HepG2 (cell line): ENCODE measurements at regions not wholly inside any gene's neighbourhood (a gene's known extent, or its start where the extent isn't known, plus 50 kb on each side); places are given as distances from the start of the nearest gene placed in this dataset.

Experiments used
- ADNP ChIP-seq: sonication (generic); formaldehyde crosslinking; IDR thresholded peaks from 2 replicates; pipeline ENCODE4 v1.4.0; 2020; ENCODE audit warnings: missing genetic modification reagents
- CBX2 ChIP-seq, 2 experiments: fragments of 200-600 bp in 1 of 2; sonication (generic); formaldehyde crosslinking in 1 of 2; IDR thresholded peaks; 2 replicates each; pipeline versions ENCODE4 v1.7.0 to v1.8.1; 2018 to 2022; ENCODE audit warnings: low read depth in 2 of 2, low read length in 1 of 2, mild to moderate bottlenecking in 1 of 2, missing genetic modification reagents in 1 of 2
- ELK4 ChIP-seq: sonication (generic); formaldehyde crosslinking; IDR thresholded peaks from 2 replicates; pipeline ENCODE4 v1.9.0; 2021; ENCODE audit warnings: missing genetic modification reagents, borderline replicate concordance
- FUBP1 ChIP-seq: sonication (generic); formaldehyde crosslinking; IDR thresholded peaks from 2 replicates; pipeline ENCODE4 v1.5.1; 2020; ENCODE audit warnings: missing genetic modification reagents, mild to moderate bottlenecking, borderline replicate concordance
- GTF2F1 ChIP-seq: fragments of 150-350 bp; IDR thresholded peaks from 2 replicates; pipeline ENCODE4 v1.6.1; 2014; ENCODE audit warnings: low read length
- KDM2A ChIP-seq: sonication (generic); formaldehyde crosslinking; IDR thresholded peaks from 2 replicates; pipeline ENCODE4 v1.4.0; 2020; ENCODE audit warnings: low read depth, missing genetic modification reagents, borderline replicate concordance
- KDM5A ChIP-seq: fragments of 200-600 bp; sonication (generic); IDR thresholded peaks from 2 replicates; pipeline ENCODE4 v1.7.0; 2018; ENCODE audit warnings: antibody characterized with exemption, mild to moderate bottlenecking, low read length, borderline replicate concordance
- MBNL3 ChIP-seq: fragments of 250-450 bp; sonication (Bioruptor Pico); conservative IDR thresholded peaks from 2 replicates; pipeline ENCODE4 v1.8.0; 2022; ENCODE audit warnings: mild to moderate bottlenecking, inconsistent platforms
- NR2F6 ChIP-seq, 2 experiments: IDR thresholded peaks; 2 replicates each; pipeline ENCODE4 v1.6.1; 2016; ENCODE audit warnings: antibody characterized with exemption in 1 of 2, mild to moderate bottlenecking in 1 of 2
- POGK ChIP-seq: sonication (generic); formaldehyde crosslinking; conservative IDR thresholded peaks from 2 replicates; pipeline ENCODE4 v1.8.0; 2022; ENCODE audit warnings: mild to moderate bottlenecking, moderate library complexity, missing genetic modification reagents
- THYN1 ChIP-seq: sonication (generic); formaldehyde crosslinking; IDR thresholded peaks from 2 replicates; pipeline ENCODE4 v1.8.1; 2023; ENCODE audit warnings: low read depth, mild to moderate bottlenecking, moderate library complexity, missing genetic modification reagents, borderline replicate concordance
- ZNF12 ChIP-seq: sonication (generic); formaldehyde crosslinking; IDR thresholded peaks from 2 replicates; pipeline ENCODE4 v1.5.0; 2020; ENCODE audit warnings: missing genetic modification reagents
- ZNF160 ChIP-seq: sonication (generic); formaldehyde crosslinking; IDR thresholded peaks from 2 replicates; pipeline ENCODE4 v1.8.0; 2022; ENCODE audit warnings: mild to moderate bottlenecking, inconsistent platforms, missing genetic modification reagents
- ZNF263 ChIP-seq: sonication (generic); formaldehyde crosslinking; IDR thresholded peaks from 2 replicates; pipeline ENCODE4 v1.4.0; 2020; ENCODE audit warnings: missing genetic modification reagents
- ZNF282 ChIP-seq: fragments of 450-650 bp; IDR thresholded peaks from 2 replicates; pipeline ENCODE4 v1.6.1; 2018; ENCODE audit not compliant: partially characterized antibody
- ZNF30 ChIP-seq: sonication (generic); formaldehyde crosslinking; IDR thresholded peaks from 2 replicates; pipeline ENCODE4 v1.5.0; 2020; ENCODE audit warnings: mild to moderate bottlenecking, missing genetic modification reagents
- ZNF414 ChIP-seq: sonication (generic); formaldehyde crosslinking; IDR thresholded peaks from 2 replicates; pipeline ENCODE4 v1.5.0; 2020; ENCODE audit warnings: missing genetic modification reagents
- ZNF468 ChIP-seq: sonication (generic); formaldehyde crosslinking; IDR thresholded peaks from 2 replicates; pipeline ENCODE4 v1.8.0; 2022; ENCODE audit warnings: mild to moderate bottlenecking, moderate library complexity, missing genetic modification reagents
- ZNF510 ChIP-seq: sonication (generic); formaldehyde crosslinking; IDR thresholded peaks from 2 replicates; pipeline ENCODE4 v1.4.0; 2020; ENCODE audit warnings: low read depth, mild to moderate bottlenecking, missing genetic modification reagents
- ZNF558 ChIP-seq: sonication (generic); formaldehyde crosslinking; IDR thresholded peaks from 2 replicates; pipeline ENCODE4 v1.9.0; 2022; ENCODE audit warnings: mild to moderate bottlenecking, missing genetic modification reagents, borderline replicate concordance
- ZNF674 ChIP-seq: sonication (generic); formaldehyde crosslinking; IDR thresholded peaks from 2 replicates; pipeline ENCODE4 v1.5.0; 2020; ENCODE audit warnings: low read depth, mild to moderate bottlenecking, missing genetic modification reagents
- ZNF772 ChIP-seq: sonication (generic); formaldehyde crosslinking; IDR thresholded peaks from 2 replicates; pipeline ENCODE4 v1.5.0; 2020; ENCODE audit warnings: mild to moderate bottlenecking, missing genetic modification reagents
- ZNF83 ChIP-seq: sonication (generic); formaldehyde crosslinking; IDR thresholded peaks from 2 replicates; pipeline ENCODE4 v1.4.0; 2020; ENCODE audit warnings: missing genetic modification reagents, mild to moderate bottlenecking, borderline replicate concordance
- ZSCAN30 ChIP-seq: sonication (generic); formaldehyde crosslinking; IDR thresholded peaks from 2 replicates; pipeline ENCODE4 v1.5.0; 2020; ENCODE audit warnings: mild to moderate bottlenecking, missing genetic modification reagents
- ZZZ3 ChIP-seq: sonication (generic); formaldehyde crosslinking; IDR thresholded peaks from 2 replicates; pipeline ENCODE4 v1.4.0; 2020; ENCODE audit warnings: missing genetic modification reagents, mild to moderate bottlenecking, borderline replicate concordance

GRCh38 chr15:26082221-26083109 lies 219.3 kb upstream of the ATP10A start (continued):
- TF ChIP-seq ZNF468 (CRISPR knock-in tag), result no peak
- TF ChIP-seq THYN1 (CRISPR knock-in tag), result no peak
- peak; percentile 79 for TF ChIP-seq POGK (CRISPR knock-in tag)
- no peak for TF ChIP-seq ZZZ3 (CRISPR knock-in tag)
- TF ChIP-seq ZNF83 (CRISPR knock-in tag), result peak; percentile 33; the same call in 1 of the 2 replicates
- TF ChIP-seq KDM2A (CRISPR knock-in tag), result peak; percentile 72
- no peak for TF ChIP-seq ZNF772 (CRISPR knock-in tag)
- TF ChIP-seq ZNF282, result no peak
- no peak for TF ChIP-seq NR2F6 (IDR thresholded peaks at IDR 0.05)
- no peak for TF ChIP-seq NR2F6 (CRISPR knock-in tag; IDR thresholded peaks at IDR 0.05)
- TF ChIP-seq MBNL3 (CRISPR knock-in tag), result no peak
- TF ChIP-seq ZNF160 (CRISPR knock-in tag), result no peak
- peak; percentile 75 for TF ChIP-seq ZNF263 (CRISPR knock-in tag)
- no peak for TF ChIP-seq ZNF674 (CRISPR knock-in tag)
- TF ChIP-seq FUBP1 (CRISPR knock-in tag), result no peak
- no peak for TF ChIP-seq ADNP (CRISPR knock-in tag)
- TF ChIP-seq GTF2F1, result no peak
- no peak for TF ChIP-seq ZSCAN30
- no peak for TF ChIP-seq ZNF558 (CRISPR knock-in tag)
- no peak for TF ChIP-seq ZNF12 (CRISPR knock-in tag)
- TF ChIP-seq KDM5A, result peak; percentile 21; the same call in 1 of the 2 replicates
- TF ChIP-seq ZNF414 (CRISPR knock-in tag), result 0 out of 2 replicates have a peak, but pooled peaks have one; percentile 21
- TF ChIP-seq CBX2 (IDR thresholded peaks at IDR 0.05; ENCODE audit: low read depth, low read length), result no peak
- TF ChIP-seq CBX2 (CRISPR knock-in tag; IDR thresholded peaks at IDR 0.05; ENCODE audit: low read depth), result no peak
- no peak for TF ChIP-seq ZNF30 (CRISPR knock-in tag)
- no peak for TF ChIP-seq ELK4 (CRISPR knock-in tag)
- no peak for TF ChIP-seq ZNF510
